Activated T-helper 2 cell treated with anti-CD3 and anti-CD28 coated beads, Interferon-gamma antibody, Interleukin-2, Interleukin-4, amounts not matched to agents 10 μg/mL and 5 μg/mL and 100 μg/mL, durations not matched to agents 14 hours and 24 hours and 36 hours (primary cell): ENCODE measurements at regions not wholly inside any gene's neighbourhood (a gene's known extent, or its start where the extent isn't known, plus 50 kb on each side); places are given as distances from the start of the nearest gene placed in this dataset.

Source experiments
- DNase-seq: peaks from one replicate; pipeline ENCODE4 v3.0.0; 2021; ENCODE audit warnings: low spot score
- H3K27ac Mint-ChIP-seq: one replicate; pipeline ENCODE4 v1.8.0; 2021; ENCODE audit warnings: mixed read lengths
- H3K27me3 Mint-ChIP-seq: one replicate; pipeline ENCODE4 v1.8.0; 2021; ENCODE audit warnings: low read depth, mixed read lengths
- H3K36me3 Mint-ChIP-seq: one replicate; pipeline ENCODE4 v1.8.0; 2021; ENCODE audit warnings: low read depth, mixed read lengths
- H3K4me1 Mint-ChIP-seq: one replicate; pipeline ENCODE4 v1.8.0; 2021; ENCODE audit warnings: low read depth, mixed read lengths
- H3K4me3 Mint-ChIP-seq: one replicate; pipeline ENCODE4 v1.8.0; 2021; ENCODE audit warnings: low read depth, mild to moderate bottlenecking, moderate library complexity, mixed read lengths
- H3K9me3 Mint-ChIP-seq: one replicate; pipeline ENCODE4 v1.8.0; 2021; ENCODE audit warnings: mixed read lengths
- intact Hi-C: fragments of 100-400 bp; cut with micrococcal nuclease; formaldehyde crosslinking; loops from one replicate; pipeline ENCODE4 v1.15.1; 2023

DNA sequence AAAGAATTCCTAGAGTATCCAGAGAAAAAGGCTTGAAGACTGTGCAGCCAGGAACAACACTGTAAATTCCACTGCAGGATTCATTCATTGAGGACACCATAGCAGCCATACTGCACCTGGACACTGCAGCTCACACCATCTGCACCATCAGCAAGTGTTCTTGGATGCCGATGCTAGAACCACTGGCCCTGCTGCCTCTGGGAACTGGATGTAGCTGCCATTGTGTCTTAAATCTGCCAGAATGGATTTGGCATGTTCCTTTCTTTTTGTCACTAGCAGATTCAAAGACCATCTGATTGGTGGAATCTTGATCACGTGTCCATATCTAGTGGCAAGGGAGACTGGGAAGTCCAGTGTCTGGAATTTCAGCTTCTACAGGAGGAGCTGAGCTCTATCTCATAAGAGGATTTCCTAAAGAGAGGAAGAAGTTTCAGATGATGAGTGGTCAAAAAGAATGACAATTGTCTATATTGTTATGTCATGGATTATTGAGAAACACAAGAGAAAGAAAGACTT lies 278.3 kb upstream of the ANKRD55 start:
- H3K4me3 Mint-ChIP-seq, result no peak overlapping the region
- intact Hi-C loops, result no loop called here
- H3K4me1 Mint-ChIP-seq, result peaks cover 18% of the 10 kb centered on the region
- no peaks in the 10 kb centered on the region for H3K27me3 Mint-ChIP-seq
- no peaks in the 10 kb centered on the region for H3K36me3 Mint-ChIP-seq
- no peak overlapping the region for H3K27ac Mint-ChIP-seq
- H3K9me3 Mint-ChIP-seq, result no peaks in the 10 kb centered on the region
- DNase-seq, result no peak

DNA sequence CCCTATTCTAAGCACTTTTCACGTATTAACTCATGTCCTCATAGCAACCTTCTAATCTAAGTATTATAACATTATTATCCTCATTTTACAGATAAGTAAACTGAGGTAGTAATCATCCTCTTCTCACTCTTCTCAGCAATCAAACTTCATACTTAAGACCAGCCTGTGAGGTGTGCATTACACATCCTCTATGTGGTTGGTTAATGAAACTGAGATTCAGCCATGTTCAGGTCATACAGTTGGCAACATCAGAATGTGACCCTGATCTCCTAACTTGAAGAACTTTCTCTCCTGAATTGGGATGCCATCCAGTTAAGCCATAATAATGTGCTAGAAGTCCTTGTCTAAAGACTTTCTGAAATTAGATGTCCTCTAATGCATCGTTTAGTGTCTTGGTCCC lies 275.1 kb upstream of the ANKRD55 start:
- no peaks in the 10 kb centered on the region for H3K36me3 Mint-ChIP-seq
- DNase-seq, result no peak
- intact Hi-C loops, result no loop called here
- no peaks in the 10 kb centered on the region for H3K27me3 Mint-ChIP-seq
- H3K4me1 Mint-ChIP-seq, result peaks cover 17% of the 10 kb centered on the region
- H3K9me3 Mint-ChIP-seq, result no peaks in the 10 kb centered on the region
- no peak overlapping the region for H3K27ac Mint-ChIP-seq
- H3K4me3 Mint-ChIP-seq, result no peak overlapping the region

DNA sequence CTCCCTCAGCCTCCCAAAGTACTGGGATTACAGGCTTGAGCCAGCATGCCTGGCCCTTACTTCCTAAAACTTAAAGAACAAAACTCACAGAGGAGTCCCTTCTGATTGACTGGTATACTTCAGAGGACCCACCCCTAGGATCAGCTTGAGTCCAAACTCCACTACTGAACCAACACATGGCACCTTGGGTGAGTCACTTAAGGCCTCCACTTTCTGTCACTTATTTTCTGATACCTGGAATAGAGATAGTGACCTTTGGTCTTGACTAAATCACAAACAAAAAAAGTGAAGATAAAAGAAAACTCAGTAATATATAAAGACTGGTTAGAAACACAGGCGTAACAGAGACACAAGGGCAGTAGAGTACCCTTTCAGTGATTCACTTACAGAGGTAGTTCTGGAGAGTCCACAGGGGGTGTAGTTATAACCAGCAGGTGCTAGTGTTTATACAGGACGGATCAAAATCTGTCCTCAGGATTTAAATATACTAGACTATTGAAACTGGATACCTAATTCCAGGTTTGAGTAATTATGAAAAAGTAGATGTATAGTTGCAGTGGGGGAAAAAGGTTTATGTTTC lies 274.3 kb upstream of the ANKRD55 start:
- intact Hi-C loops, result no loop called here
- no peaks in the 10 kb centered on the region for H3K27me3 Mint-ChIP-seq
- no peak overlapping the region for H3K4me3 Mint-ChIP-seq
- H3K9me3 Mint-ChIP-seq, result no peaks in the 10 kb centered on the region
- H3K4me1 Mint-ChIP-seq, result peaks cover 9% of the 10 kb centered on the region
- no peak overlapping the region for H3K27ac Mint-ChIP-seq
- no peak for DNase-seq
- no peaks in the 10 kb centered on the region for H3K36me3 Mint-ChIP-seq

DNA sequence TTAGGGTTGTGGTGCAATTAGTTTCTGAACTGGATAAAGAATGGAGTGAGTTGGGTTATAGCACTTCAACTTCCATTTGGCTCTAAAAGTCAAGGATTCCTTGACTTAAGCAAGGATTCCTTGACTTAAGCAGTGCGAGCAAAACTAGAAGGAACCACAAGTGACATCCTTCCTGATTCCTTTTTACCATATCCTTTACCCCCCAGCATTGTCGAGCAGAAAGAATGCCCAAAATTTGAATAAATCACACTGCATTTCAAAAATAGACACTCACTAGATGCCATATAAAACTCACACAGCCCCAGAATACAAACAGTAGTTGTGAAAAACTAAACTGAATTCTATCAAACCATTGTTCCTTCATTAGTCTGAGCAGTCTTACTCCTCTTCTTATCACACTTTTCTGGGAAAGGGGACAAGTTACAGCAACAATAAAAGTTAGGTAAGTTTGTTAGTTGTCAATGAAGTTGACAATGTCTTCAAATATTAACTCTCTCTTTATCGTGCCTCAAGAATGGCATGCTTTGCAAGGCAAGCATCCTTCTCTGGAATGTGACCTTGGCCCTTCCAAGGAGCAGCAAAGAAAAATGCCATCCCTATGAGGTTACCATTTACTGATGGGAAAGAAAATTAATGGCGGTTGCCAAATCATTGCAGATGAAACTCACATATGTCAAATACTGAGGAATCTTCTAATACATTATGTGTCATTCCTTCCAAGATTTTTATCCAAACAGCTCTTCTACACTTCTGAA lies 273.3 kb upstream of the ANKRD55 start:
- Mint-ChIP-seq H3K4me3 (no peak overlapping the region), H3K27ac (no peak overlapping the region), H3K36me3 (no peaks in the 10 kb centered on the region), H3K27me3 (no peaks in the 10 kb centered on the region), H3K9me3 (no peaks in the 10 kb centered on the region), H3K4me1 (peaks cover 18% of the 10 kb centered on the region)
- intact Hi-C loops, result no loop called here
- DNase-seq, result no peak

DNA sequence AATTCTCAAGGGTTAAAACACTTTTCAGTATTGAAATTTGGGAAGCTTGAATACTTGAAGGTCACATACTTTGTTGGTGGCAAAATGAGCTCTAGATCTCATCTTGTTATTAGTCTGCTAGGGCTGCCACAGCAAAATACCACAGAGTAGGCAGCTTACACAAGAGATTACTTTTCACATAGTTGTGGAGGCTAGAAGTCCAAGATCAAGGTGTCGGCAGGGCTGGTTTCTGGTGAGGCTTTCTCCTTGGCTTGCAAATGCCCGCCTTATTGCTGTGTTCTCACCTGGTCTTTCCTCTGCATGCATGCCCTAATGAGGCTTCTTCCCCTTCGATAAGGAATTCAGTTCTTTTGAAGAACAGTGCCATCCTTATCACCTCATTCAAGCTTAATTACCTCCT lies 270.8 kb upstream of the ANKRD55 start:
- H3K27me3 Mint-ChIP-seq, result no peaks in the 10 kb centered on the region
- no peak overlapping the region for H3K4me3 Mint-ChIP-seq
- H3K4me1 Mint-ChIP-seq, result peaks cover 23% of the 10 kb centered on the region
- H3K36me3 Mint-ChIP-seq, result no peaks in the 10 kb centered on the region
- DNase-seq, result no peak
- H3K27ac Mint-ChIP-seq, result no peak overlapping the region
- H3K9me3 Mint-ChIP-seq, result no peaks in the 10 kb centered on the region
- intact Hi-C loops, result no loop called here

DNA sequence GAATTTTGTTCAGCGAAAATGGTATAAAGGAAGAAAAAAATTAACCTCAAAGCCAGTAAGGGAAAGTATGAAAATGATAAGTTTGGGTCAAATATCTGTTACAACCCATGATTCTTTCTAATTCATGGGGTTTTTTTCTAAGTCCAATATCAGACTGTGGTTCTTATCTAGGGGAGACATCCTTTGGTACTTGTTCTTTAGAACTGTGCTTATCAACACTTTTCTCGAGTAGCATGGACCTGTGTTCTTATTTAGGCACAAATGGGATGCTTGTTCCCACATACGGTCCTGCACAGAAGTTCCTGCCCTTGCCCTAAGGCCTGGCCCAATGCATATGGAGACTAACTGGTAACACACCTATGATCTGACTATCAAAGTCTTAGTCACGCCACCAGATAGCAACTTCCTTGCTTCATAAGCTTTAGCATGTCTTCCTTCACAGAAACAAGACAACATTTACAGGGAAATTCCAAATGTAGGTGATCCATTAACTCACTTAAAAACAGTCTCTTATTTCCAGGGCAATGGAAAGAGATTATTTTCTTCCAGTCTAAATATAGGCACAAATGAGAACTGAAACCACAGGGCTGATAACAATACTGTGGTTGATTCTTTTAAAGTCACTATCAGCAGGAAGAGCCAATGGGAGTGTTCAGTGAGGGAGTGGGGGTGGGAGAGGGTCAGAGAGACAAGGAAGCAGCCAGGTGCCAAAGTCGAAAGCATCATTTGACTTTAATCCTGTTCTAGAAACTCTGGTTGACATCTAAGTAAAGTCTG lies 268.8 kb upstream of the ANKRD55 start:
- Mint-ChIP-seq H3K36me3 (no peaks in the 10 kb centered on the region), H3K4me1 (peaks cover 17% of the 10 kb centered on the region), H3K27ac (peak overlapping the region; percentile 75), H3K9me3 (no peaks in the 10 kb centered on the region), H3K4me3 (peak overlapping the region; percentile 42), H3K27me3 (no peaks in the 10 kb centered on the region)
- intact Hi-C loops, result no loop called here
- DNase-seq, result no peak

DNA sequence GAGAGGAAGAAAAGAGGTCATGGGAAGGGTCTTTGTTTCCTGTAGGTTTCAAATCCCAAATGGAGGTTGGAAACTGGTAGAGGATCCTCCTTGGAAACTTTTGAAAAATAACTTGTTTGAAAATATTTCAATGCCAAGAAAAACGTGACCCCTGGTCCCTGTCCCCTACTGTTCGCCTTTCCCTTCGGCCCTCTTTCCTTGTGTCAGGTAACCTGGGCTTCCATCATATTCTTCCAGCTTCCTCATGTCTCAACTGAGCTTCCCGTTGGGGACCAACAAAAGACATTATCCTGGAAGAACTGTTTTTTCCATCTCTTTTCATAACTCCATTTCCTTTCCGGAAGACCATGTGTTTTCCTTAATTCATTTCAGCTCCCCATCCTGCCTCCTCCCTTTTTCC lies 266.8 kb upstream of the ANKRD55 start:
- no peaks in the 10 kb centered on the region for H3K36me3 Mint-ChIP-seq
- H3K27ac Mint-ChIP-seq, result no peak overlapping the region
- H3K9me3 Mint-ChIP-seq, result no peaks in the 10 kb centered on the region
- H3K4me1 Mint-ChIP-seq, result peaks cover 25% of the 10 kb centered on the region
- intact Hi-C loops, result no loop called here
- no peak overlapping the region for H3K4me3 Mint-ChIP-seq
- no peak for DNase-seq
- no peaks in the 10 kb centered on the region for H3K27me3 Mint-ChIP-seq

DNA sequence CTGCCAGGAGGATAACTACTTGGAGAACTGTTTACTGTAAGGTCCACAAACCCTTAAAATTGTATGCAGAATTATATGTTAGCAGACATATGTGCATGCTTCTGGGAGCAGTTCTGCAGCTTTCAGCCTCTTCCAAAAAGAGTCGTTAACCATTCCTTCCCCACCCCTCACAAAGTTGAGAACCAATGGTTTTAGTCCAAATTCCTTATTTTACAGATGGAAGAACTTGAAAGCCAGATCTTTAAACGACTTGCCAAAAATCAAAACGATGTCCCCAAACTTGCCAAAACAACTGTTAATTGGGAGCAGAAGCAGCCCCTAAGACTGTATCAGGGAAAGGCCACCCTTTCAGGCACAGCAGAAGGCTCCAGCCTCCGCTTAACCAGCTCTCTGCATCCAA lies 266.4 kb upstream of the ANKRD55 start:
- H3K27me3 Mint-ChIP-seq, result no peaks in the 10 kb centered on the region
- H3K36me3 Mint-ChIP-seq, result no peaks in the 10 kb centered on the region
- H3K9me3 Mint-ChIP-seq, result no peaks in the 10 kb centered on the region
- intact Hi-C loops, result no loop called here
- peaks cover 26% of the 10 kb centered on the region for H3K4me1 Mint-ChIP-seq
- H3K27ac Mint-ChIP-seq, result no peak overlapping the region
- no peak overlapping the region for H3K4me3 Mint-ChIP-seq
- DNase-seq, result no peak

DNA sequence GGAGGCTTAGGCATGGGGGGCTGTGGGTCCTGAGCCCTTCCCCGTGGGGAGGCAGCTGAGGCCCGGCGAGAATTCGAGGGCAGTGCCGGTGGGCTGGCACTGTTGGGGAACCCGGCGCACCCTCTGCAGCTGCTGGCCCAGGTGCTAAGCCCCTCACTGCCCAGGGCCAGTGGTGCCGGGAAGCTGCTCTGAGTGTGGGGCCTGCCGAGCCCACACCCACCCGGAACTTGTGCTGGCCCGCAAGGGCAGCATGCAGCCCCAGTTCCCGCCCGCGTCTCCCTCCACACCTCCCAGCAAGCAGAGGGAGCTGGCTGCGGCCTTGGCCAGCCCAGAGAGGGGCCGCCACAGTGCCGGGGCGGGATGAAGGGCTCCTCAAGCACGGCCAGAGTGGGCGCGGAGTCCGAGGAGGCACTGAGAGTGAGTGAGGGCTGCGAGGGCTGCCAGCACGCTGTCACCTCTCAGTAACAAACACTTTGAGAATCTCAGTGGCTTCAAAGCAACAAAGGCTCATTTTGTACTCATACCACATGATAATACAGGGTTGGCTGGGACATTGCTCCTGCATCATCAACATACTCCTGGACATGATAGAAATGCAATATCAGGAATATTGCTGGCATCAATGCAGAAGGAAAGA lies 265.7 kb upstream of the ANKRD55 start:
- Mint-ChIP-seq H3K9me3 (no peaks in the 10 kb centered on the region), H3K4me1 (peaks cover 30% of the 10 kb centered on the region), H3K27me3 (no peaks in the 10 kb centered on the region), H3K36me3 (no peaks in the 10 kb centered on the region), H3K27ac (no peak overlapping the region), H3K4me3 (no peak overlapping the region)
- no peak for DNase-seq
- intact Hi-C loops, result no loop called here

DNA sequence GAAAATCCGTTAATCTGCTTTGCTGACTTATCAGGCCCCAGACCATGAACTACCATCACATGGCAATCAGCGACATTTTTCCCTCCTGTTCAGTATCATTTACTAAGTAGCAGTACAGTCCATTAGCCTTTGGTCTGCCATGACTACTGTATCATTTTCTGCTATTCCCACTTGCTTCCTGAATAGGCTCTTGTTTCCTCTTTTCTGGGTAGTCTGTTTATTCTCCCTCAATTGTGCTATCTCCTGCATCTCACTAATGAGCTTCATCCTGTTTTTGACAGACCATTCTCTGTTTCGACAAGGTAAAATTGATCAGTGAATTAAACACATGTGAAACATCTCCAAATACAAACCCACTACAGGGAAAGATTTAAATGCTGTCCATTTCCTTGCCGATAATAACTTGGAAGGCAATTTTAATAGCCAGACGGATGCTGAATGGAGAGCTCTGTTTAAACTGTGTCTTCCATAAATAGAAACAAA lies 263.5 kb upstream of the ANKRD55 start:
- intact Hi-C loops, result no loop called here
- Mint-ChIP-seq H3K27me3 (no peaks in the 10 kb centered on the region), H3K27ac (no peak overlapping the region), H3K4me1 (peaks cover 30% of the 10 kb centered on the region), H3K4me3 (no peak overlapping the region), H3K9me3 (no peaks in the 10 kb centered on the region), H3K36me3 (no peaks in the 10 kb centered on the region)
- DNase-seq, result no peak

DNA sequence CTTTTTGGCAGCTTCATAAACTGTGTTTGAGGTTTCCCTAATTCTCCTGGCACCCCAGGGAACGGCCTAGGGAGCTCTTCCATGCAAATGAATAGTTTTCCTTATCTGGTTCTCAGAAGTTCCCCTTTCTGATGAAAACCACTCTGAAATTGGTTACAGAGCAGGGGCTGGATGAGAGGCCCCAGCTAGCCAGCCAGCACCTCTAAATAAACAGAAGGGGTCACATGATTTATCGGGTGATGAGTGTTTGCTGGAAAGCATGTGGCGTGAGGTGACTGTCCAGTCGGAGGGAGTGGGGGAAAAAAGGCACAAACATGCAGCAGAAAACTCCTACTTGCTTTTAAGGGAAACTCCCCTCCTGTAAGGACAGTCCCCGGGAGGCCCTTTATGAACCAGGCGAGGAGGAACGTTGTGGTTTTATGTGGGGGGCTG lies 261.2 kb upstream of the ANKRD55 start:
- no peaks in the 10 kb centered on the region for H3K36me3 Mint-ChIP-seq
- H3K4me1 Mint-ChIP-seq, result peaks cover 40% of the 10 kb centered on the region
- H3K27ac Mint-ChIP-seq, result no peak overlapping the region
- intact Hi-C loops, result no loop called here
- no peaks in the 10 kb centered on the region for H3K27me3 Mint-ChIP-seq
- H3K9me3 Mint-ChIP-seq, result no peaks in the 10 kb centered on the region
- no peak for DNase-seq
- H3K4me3 Mint-ChIP-seq, result no peak overlapping the region

DNA sequence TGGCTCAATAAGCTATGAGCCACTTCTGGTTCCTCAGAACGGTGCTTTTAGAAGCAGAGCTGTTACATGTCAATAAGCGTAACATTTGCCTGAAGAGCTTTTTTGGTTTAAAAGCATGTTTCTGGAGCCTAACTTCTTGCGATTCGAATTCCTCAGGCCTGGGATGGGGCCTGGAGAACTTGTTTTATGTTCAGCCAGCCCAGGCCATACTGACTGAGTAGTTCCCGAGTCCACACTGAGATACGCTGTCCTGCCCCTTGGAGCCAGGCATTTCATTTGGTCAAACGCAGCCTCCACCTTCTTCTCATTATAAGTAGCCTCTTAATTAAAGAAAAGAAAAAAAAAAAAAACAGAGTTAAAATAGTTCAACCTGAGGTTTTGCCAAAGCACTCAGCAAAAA lies 260.6 kb upstream of the ANKRD55 start:
- no peaks in the 10 kb centered on the region for H3K36me3 Mint-ChIP-seq
- no peaks in the 10 kb centered on the region for H3K27me3 Mint-ChIP-seq
- H3K4me3 Mint-ChIP-seq, result no peak overlapping the region
- no peak overlapping the region for H3K27ac Mint-ChIP-seq
- peaks cover 40% of the 10 kb centered on the region for H3K4me1 Mint-ChIP-seq
- intact Hi-C loops, result no loop called here
- no peak for DNase-seq
- H3K9me3 Mint-ChIP-seq, result no peaks in the 10 kb centered on the region
